Epithelial cell of proximal tubule (primary cell): ENCODE measurements at regions not wholly inside any gene's neighbourhood (a gene's known extent, or its start where the extent isn't known, plus 50 kb on each side); places are given as distances from the start of the nearest gene placed in this dataset.

ENCODE experiments used
- DNase-seq: peaks from one replicate; pipeline ENCODE4 v3.0.0-alpha.2; 2011; ENCODE audit warnings: low read depth
- H3K4me3 ChIP-seq: 2 replicates; pipeline ENCODE4 v1.5.1; 2011; ENCODE audit warnings: low read depth, mild to moderate bottlenecking, low read length
- TF ChIP-seq, protein P1 (sequence below): conservative IDR thresholded peaks from 2 replicates; pipeline ENCODE4 v1.5.1; 2012; ENCODE audit warnings: low read depth, mild to moderate bottlenecking, low read length

- TF ChIP-seq, protein P1, sequence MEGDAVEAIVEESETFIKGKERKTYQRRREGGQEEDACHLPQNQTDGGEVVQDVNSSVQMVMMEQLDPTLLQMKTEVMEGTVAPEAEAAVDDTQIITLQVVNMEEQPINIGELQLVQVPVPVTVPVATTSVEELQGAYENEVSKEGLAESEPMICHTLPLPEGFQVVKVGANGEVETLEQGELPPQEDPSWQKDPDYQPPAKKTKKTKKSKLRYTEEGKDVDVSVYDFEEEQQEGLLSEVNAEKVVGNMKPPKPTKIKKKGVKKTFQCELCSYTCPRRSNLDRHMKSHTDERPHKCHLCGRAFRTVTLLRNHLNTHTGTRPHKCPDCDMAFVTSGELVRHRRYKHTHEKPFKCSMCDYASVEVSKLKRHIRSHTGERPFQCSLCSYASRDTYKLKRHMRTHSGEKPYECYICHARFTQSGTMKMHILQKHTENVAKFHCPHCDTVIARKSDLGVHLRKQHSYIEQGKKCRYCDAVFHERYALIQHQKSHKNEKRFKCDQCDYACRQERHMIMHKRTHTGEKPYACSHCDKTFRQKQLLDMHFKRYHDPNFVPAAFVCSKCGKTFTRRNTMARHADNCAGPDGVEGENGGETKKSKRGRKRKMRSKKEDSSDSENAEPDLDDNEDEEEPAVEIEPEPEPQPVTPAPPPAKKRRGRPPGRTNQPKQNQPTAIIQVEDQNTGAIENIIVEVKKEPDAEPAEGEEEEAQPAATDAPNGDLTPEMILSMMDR: no peak
- no peak for DNase-seq
Observed at GRCh38 chr11:130813638-130814037, 102.6 kb downstream of the SNX19 start.

DNA sequence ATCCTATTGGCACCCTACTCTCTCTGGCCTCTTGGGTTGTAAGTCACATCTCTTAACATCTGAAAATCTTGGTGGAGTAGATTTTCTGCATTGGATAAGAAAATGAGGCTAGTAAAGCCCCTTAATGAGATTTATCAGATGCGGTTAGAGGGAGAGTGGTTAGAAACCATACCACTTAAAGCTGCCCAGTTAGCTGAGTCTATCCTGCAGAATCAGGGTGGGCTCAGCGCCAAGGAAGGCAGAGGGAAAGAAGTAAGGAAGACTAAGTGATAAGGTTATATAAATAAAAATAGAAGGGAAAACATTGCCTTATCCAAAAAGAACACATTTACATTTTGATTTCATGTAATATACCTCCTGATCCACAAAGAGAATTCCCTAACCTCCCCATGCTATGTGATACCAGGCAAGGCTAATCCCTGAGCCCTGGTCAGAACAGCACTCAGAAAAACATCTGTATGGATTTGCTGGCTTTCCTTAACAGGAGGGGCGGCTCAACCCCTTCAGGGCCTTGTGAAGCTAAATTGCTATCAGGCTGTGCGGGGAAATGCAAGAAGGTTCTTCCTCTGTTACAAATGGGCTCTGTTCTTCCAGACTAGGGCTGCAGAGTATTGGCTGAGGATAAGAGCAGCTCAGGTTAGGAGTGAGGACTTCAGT is 101.7 kb downstream of the SNX19 start:
- no peak overlapping the region for H3K4me3 ChIP-seq
- DNase-seq: no peak
- TF ChIP-seq, protein P1: no peak

More at GRCh38 chr11:130813638-130814037, 102.6 kb downstream of the SNX19 start:
- H3K4me3 ChIP-seq: no peak overlapping the region

- peak; percentile 93 for DNase-seq
- TF ChIP-seq, protein P1: no peak
- H3K4me3 ChIP-seq: no peak overlapping the region
Observed at GRCh38 chr11:130815097-130815802, 101.0 kb downstream of the SNX19 start.

DNA sequence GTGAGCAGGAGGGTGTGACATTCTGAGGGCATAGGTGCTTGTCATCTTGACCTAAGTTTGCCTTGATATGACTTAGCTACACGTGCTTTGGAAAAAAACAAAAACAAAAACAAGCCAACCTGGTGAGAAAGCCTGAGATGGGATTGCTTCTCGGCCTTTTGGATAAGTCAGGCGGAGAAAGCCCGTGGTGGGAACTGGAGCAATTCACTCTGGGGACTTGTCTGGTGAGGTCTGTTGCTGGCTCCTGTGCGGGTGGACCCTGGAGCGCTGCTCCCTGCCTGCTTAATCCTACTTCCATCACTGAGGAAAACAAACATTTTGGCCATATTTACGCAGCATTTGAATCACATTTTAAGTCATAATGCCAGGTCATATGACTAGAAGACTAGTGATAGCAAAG is 100.3 kb downstream of the SNX19 start:
- no peak overlapping the region for H3K4me3 ChIP-seq
- no peak for DNase-seq
- TF ChIP-seq, protein P1: no peak

DNA sequence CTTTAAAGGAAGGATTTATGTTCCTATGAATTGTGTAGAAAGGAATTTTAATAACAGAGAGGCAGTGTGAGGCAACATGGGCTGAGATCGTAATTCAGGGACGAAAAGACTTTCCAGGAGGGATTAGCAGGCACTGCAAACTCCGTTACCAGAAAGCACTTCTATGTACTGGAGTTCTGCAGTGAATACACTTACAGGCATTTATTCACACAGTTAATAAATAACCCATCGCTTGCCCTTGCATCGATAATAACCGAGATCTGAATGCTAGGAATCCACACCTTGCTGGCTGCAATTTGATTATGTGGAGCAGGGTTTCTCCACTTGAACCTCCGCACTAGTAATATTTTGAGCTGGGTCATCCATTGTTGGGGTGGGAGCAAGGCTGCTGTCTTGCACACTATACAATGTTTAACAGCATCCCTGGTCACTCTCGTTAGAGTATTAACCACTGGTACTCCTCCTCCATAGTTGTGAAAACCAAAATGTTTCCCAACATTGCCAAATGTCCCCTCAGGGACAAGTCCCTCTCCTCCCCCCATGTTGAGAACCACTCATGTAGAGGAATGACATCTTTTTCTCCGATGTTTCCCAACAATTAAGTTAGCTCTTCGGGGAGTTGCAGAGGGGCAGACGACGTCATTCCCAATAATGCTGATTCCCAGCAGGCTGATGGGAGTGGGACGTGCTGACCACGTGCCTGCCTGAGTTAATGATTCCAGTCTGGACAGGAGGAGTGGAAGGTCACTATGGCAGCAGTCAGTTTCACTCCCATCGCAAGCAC is 99.5 kb downstream of the SNX19 start:
- peak; percentile 97 for DNase-seq
- TF ChIP-seq, protein P1: no peak
- H3K4me3 ChIP-seq: peak overlapping the region; percentile 3

- TF ChIP-seq, protein P1: no peak
- DNase-seq: no peak
- H3K4me3 ChIP-seq: no peak overlapping the region
Observed at GRCh38 chr11:130817330-130817944, 98.8 kb downstream of the SNX19 start.
